ENCODE measurements at regions not wholly inside any gene's neighbourhood (a gene's known extent, or its start where the extent isn't known, plus 50 kb on each side); places are given as distances from the start of the nearest gene placed in this dataset.

DNA sequence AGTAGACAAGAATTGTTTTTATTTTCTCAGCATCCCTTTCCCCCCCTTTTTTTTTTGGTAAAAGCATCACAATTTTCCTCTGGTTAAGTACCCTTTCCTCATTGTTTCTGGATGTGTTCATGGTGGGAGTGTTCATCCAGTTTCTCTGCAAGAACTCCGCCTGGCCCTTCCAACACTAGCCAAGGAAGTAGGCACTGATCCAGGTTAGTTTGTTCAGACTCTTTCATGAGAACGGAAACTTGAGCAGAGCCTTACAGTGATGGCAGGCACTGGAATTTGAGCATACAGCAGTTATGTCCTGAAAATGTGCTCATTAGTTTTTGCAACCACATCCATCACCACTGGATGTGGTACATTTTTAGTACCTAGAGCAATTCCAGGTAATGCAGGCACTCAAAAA is 336.1 kb upstream of the BOD1L1 start:
- TF ChIP-seq CREB1 (CRISPR knock-in tag; IDR thresholded peaks at IDR 0.05; ENCODE audit: low read depth) (no peak), EZH2 (IDR thresholded peaks at IDR 0.05; ENCODE audit: low read depth, unreplicated experiment) (no peak)
- TF ChIP-seq, protein P1, sequence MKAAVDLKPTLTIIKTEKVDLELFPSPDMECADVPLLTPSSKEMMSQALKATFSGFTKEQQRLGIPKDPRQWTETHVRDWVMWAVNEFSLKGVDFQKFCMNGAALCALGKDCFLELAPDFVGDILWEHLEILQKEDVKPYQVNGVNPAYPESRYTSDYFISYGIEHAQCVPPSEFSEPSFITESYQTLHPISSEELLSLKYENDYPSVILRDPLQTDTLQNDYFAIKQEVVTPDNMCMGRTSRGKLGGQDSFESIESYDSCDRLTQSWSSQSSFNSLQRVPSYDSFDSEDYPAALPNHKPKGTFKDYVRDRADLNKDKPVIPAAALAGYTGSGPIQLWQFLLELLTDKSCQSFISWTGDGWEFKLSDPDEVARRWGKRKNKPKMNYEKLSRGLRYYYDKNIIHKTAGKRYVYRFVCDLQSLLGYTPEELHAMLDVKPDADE (IDR thresholded peaks at IDR 0.05) = no peak
- Mint-ChIP-seq H3K36me3 (ENCODE audit: low read depth) (no peaks in the 10 kb centered on the region), H3K9me3 (no peaks in the 10 kb centered on the region; the same call in 2 of the 3 replicates), H3K27me3 (ENCODE audit: insufficient read depth, low read depth, poor library complexity) (no peaks in the 10 kb centered on the region), H3K4me1 (peaks cover 11% of the 10 kb centered on the region), H3K4me3 (no peak overlapping the region), H3K27ac (no peak overlapping the region)
- H3K27ac ChIP-seq (ENCODE audit: low read depth) = no peak overlapping the region
- no peaks in the 10 kb centered on the region for H4K20me1 ChIP-seq (replicated peaks; ENCODE audit: insufficient read depth)
- no peaks in the 10 kb centered on the region for H3K4me1 ChIP-seq (ENCODE audit: insufficient read depth)
- no peak for DNase-seq (ENCODE audit: low spot score)
- no peak overlapping the region for H3K4me3 ChIP-seq
- no peaks in the 10 kb centered on the region for H3K9me2 ChIP-seq (ENCODE audit: insufficient read depth)
- H3K4me2 ChIP-seq = no peak overlapping the region
- H3F3A ChIP-seq (replicated peaks; ENCODE audit: low read depth) = no peaks in the 10 kb centered on the region
- no peak for ATAC-seq
- no peak overlapping the region for H2AFZ ChIP-seq
- H3K27me3 ChIP-seq (ENCODE audit: insufficient read depth) = no peaks in the 10 kb centered on the region
- no peaks in the 10 kb centered on the region for H3K36me3 ChIP-seq (ENCODE audit: insufficient read depth)
- no peaks in the 10 kb centered on the region for H3K79me2 ChIP-seq (replicated peaks; ENCODE audit: insufficient read depth)

GRCh38 chr4:13966231-13967195 is 339.0 kb upstream of the BOD1L1 start:
- Mint-ChIP-seq H3K4me1 (peaks cover 10% of the 10 kb centered on the region), H3K27me3 (ENCODE audit: insufficient read depth, low read depth, poor library complexity) (no peaks in the 10 kb centered on the region), H3K4me3 (no peak overlapping the region), H3K27ac (no peak overlapping the region), H3K9me3 (no peaks in the 10 kb centered on the region; the same call in 2 of the 3 replicates), H3K36me3 (ENCODE audit: low read depth) (no peaks in the 10 kb centered on the region)
- Histone ChIP-seq H3K4me3 (no peak overlapping the region), H3K9me2 (ENCODE audit: insufficient read depth) (peaks cover 4% of the 10 kb centered on the region; the same call in 1 of the 2 replicates), H3K4me1 (ENCODE audit: insufficient read depth) (no peaks in the 10 kb centered on the region), H4K20me1 (replicated peaks; ENCODE audit: insufficient read depth) (no peaks in the 10 kb centered on the region), H3K4me2 (no peak overlapping the region), H3K79me2 (replicated peaks; ENCODE audit: insufficient read depth) (no peaks in the 10 kb centered on the region), H2AFZ (no peak overlapping the region), H3K27me3 (ENCODE audit: insufficient read depth) (no peaks in the 10 kb centered on the region), H3K36me3 (ENCODE audit: insufficient read depth) (no peaks in the 10 kb centered on the region), H3K27ac (ENCODE audit: low read depth) (no peak overlapping the region), H3F3A (replicated peaks; ENCODE audit: low read depth) (no peaks in the 10 kb centered on the region)
- ATAC-seq (peak; percentile 62), DNase-seq (ENCODE audit: low spot score) (peak; percentile 27)
- TF ChIP-seq ZNF331 (CRISPR knock-in tag; IDR thresholded peaks at IDR 0.05; ENCODE audit: low read depth) (no peak), EZH2 (IDR thresholded peaks at IDR 0.05; ENCODE audit: low read depth, unreplicated experiment) (no peak), ZNF114 (CRISPR knock-in tag; IDR thresholded peaks at IDR 0.05) (no peak), NANOG (IDR thresholded peaks at IDR 0.05; ENCODE audit: borderline replicate concordance) (no peak), ZNF462 (CRISPR knock-in tag; IDR thresholded peaks at IDR 0.05) (no peak), STAT1 (IDR thresholded peaks at IDR 0.05; ENCODE audit: unreplicated experiment) (no peak), JUNB (IDR thresholded peaks at IDR 0.05; ENCODE audit: unreplicated experiment) (no peak)
- TF ChIP-seq, protein P2, sequence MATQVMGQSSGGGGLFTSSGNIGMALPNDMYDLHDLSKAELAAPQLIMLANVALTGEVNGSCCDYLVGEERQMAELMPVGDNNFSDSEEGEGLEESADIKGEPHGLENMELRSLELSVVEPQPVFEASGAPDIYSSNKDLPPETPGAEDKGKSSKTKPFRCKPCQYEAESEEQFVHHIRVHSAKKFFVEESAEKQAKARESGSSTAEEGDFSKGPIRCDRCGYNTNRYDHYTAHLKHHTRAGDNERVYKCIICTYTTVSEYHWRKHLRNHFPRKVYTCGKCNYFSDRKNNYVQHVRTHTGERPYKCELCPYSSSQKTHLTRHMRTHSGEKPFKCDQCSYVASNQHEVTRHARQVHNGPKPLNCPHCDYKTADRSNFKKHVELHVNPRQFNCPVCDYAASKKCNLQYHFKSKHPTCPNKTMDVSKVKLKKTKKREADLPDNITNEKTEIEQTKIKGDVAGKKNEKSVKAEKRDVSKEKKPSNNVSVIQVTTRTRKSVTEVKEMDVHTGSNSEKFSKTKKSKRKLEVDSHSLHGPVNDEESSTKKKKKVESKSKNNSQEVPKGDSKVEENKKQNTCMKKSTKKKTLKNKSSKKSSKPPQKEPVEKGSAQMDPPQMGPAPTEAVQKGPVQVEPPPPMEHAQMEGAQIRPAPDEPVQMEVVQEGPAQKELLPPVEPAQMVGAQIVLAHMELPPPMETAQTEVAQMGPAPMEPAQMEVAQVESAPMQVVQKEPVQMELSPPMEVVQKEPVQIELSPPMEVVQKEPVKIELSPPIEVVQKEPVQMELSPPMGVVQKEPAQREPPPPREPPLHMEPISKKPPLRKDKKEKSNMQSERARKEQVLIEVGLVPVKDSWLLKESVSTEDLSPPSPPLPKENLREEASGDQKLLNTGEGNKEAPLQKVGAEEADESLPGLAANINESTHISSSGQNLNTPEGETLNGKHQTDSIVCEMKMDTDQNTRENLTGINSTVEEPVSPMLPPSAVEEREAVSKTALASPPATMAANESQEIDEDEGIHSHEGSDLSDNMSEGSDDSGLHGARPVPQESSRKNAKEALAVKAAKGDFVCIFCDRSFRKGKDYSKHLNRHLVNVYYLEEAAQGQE (IDR thresholded peaks at IDR 0.05; ENCODE audit: unreplicated experiment) = no peak

All from GM23338 (cell line).